GM23248 (cell line): ENCODE measurements at regions not wholly inside any gene's neighbourhood (a gene's known extent, or its start where the extent isn't known, plus 50 kb on each side); places are given as distances from the start of the nearest gene placed in this dataset.

Source experiments
- EZH2 ChIP-seq: fragments of 200-600 bp; sonication (generic); IDR thresholded peaks from 2 replicates; pipeline ENCODE4 v1.6.1; 2018; ENCODE audit warnings: antibody characterized with exemption, mild to moderate bottlenecking; ENCODE audit not compliant: insufficient read depth, poor library complexity, severe bottlenecking
- EZH2phosphoT487 ChIP-seq: fragments of 200-600 bp; sonication (generic); IDR thresholded peaks from 2 replicates; pipeline ENCODE4 v1.6.1; 2018; ENCODE audit warnings: antibody characterized with exemption, moderate library complexity, mild to moderate bottlenecking, low read depth; ENCODE audit not compliant: insufficient read depth

DNA sequence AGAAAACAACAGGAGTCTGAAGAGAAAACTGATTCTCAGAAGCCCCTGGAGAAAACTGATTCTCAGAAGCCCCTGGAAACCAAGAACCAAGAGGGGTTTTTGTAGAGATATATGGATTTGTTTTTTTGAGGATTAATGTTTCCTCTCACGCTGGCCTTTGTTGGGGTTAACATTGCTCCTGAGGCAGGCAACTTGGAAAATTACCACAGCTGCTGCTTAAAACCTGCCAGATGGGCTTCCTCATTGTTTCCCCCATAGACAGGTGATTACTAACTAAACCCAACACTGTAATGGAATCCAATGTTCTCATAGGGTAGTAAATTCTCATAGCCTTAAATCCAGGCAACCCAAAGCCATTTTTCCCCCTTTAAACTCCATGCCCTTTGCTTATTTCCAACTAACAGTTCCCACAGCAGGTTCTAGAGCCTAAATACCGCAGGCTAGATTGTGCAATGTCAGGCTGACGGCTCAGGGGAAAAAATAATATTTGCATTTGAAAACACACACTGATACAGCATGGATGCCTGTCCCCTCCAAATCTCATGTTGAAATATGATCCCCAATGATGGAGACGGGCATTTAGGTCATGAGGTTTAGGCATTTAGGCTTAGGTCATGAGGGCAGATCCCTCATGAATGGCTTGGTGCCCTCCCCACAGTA is 272.3 kb upstream of the PKDCC start:
- TF ChIP-seq EZH2phosphoT487 (no peak), EZH2 (no peak)
